MCF 10A (cell line): ENCODE measurements at regions not wholly inside any gene's neighbourhood (a gene's known extent, or its start where the extent isn't known, plus 50 kb on each side); places are given as distances from the start of the nearest gene placed in this dataset.

Source experiments
- BruUV-seq: library from RNA; stranded (reverse); fragments of 400-500 nt; replicated peaks from 2 replicates; lab custom pipeline; 2021; lab: Mats Ljungman, UMichigan
- CTCF ChIA-PET: fragments of 300-600 bp; sonication (Branson Sonifier 250); formaldehyde crosslinking; extraction: SDS; loops from one replicate; lab custom pipeline; 2021; ENCODE audit warnings: antibody characterized with exemption, inconsistent platforms; lab: Yijun Ruan, JAX
- POLR2A ChIA-PET: fragments of 300-600, 350-650 bp; sonication (Branson Sonifier 250); formaldehyde crosslinking; extraction: SDS; loops from one replicate; lab custom pipeline; 2020; ENCODE audit warnings: antibody characterized with exemption, inconsistent platforms; lab: Yijun Ruan, JAX
- DNase-seq: peaks from one replicate; pipeline ENCODE4 v3.0.0-alpha.2; 2018; ENCODE audit not compliant: unreplicated experiment
- H3K27ac Mint-ChIP-seq: one replicate; pipeline ENCODE4 v1.8.0; 2022; ENCODE audit warnings: mild to moderate bottlenecking, low read depth, mixed read lengths; ENCODE audit not compliant: unreplicated experiment
- H3K27me3 Mint-ChIP-seq: one replicate; pipeline ENCODE4 v1.8.0; 2022; ENCODE audit warnings: mixed read lengths; ENCODE audit not compliant: insufficient read depth, unreplicated experiment
- H3K36me3 Mint-ChIP-seq: one replicate; pipeline ENCODE4 v1.8.0; 2022; ENCODE audit warnings: mild to moderate bottlenecking, moderate library complexity, mixed read lengths; ENCODE audit not compliant: insufficient read depth, unreplicated experiment
- H3K4me1 Mint-ChIP-seq: one replicate; pipeline ENCODE4 v1.8.0; 2022; ENCODE audit warnings: mixed read lengths; ENCODE audit not compliant: insufficient read depth, unreplicated experiment
- H3K4me3 Mint-ChIP-seq: one replicate; pipeline ENCODE4 v1.8.0; 2022; ENCODE audit warnings: mild to moderate bottlenecking, moderate library complexity, mixed read lengths; ENCODE audit not compliant: unreplicated experiment
- H3K9me3 Mint-ChIP-seq: one replicate; pipeline ENCODE4 v1.8.0; 2022; ENCODE audit warnings: mixed read lengths; ENCODE audit not compliant: unreplicated experiment
- intact Hi-C: fragments of 100-400 bp; cut with micrococcal nuclease; formaldehyde crosslinking; loops from 2 replicates; pipeline ENCODE4 v1.14.1; 2022
- TF ChIP-seq, protein P1 (sequence below): fragments of 200-600 bp; IDR thresholded peaks from one replicate; pipeline ENCODE4 v1.8.0; 2022; ENCODE audit warnings: antibody characterized with exemption, mild to moderate bottlenecking; ENCODE audit not compliant: unreplicated experiment

GRCh38 chr4:10949039-10949733, 264.6 kb upstream of the CLNK start:
- Mint-ChIP-seq H3K36me3 (peaks cover 6% of the 10 kb centered on the region), H3K9me3 (peaks cover 47% of the 10 kb centered on the region), H3K4me1 (no peaks in the 10 kb centered on the region), H3K27me3 (no peaks in the 10 kb centered on the region), H3K4me3 (no peak overlapping the region), H3K27ac (no peak overlapping the region)
- BruUV-seq: no TSS peak
- intact Hi-C loops: no loop called here
- POLR2A ChIA-PET: no interaction called here
- CTCF ChIA-PET: no interaction called here
- DNase-seq: no peak
- TF ChIP-seq, protein P1, sequence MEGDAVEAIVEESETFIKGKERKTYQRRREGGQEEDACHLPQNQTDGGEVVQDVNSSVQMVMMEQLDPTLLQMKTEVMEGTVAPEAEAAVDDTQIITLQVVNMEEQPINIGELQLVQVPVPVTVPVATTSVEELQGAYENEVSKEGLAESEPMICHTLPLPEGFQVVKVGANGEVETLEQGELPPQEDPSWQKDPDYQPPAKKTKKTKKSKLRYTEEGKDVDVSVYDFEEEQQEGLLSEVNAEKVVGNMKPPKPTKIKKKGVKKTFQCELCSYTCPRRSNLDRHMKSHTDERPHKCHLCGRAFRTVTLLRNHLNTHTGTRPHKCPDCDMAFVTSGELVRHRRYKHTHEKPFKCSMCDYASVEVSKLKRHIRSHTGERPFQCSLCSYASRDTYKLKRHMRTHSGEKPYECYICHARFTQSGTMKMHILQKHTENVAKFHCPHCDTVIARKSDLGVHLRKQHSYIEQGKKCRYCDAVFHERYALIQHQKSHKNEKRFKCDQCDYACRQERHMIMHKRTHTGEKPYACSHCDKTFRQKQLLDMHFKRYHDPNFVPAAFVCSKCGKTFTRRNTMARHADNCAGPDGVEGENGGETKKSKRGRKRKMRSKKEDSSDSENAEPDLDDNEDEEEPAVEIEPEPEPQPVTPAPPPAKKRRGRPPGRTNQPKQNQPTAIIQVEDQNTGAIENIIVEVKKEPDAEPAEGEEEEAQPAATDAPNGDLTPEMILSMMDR: no peak

DNA sequence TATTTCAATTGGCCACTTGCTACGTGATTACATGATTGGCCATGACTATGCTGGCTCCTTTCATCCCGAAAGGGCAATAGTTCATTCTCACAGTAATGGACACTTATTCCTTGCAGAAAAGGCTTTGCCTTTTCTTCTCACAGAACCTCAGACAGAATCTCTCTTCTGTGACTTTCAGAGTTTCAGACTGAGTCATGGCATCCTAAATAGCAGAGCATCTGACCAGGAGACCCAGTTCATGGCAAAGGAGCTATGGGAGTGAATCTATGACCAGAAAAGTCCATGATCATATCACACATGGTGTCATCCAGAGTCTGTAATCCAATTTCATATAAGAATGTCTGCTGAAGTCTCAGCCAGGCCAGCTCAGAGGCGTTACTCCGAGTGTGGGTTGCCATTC, 263.3 kb upstream of the CLNK start:
- Mint-ChIP-seq H3K4me3 (no peak overlapping the region), H3K9me3 (peaks cover 50% of the 10 kb centered on the region), H3K27me3 (no peaks in the 10 kb centered on the region), H3K4me1 (no peaks in the 10 kb centered on the region), H3K36me3 (peaks cover 6% of the 10 kb centered on the region), H3K27ac (no peak overlapping the region)
- TF ChIP-seq, protein P1: no peak
- no TSS peak for BruUV-seq
- intact Hi-C loops: no loop called here
- ChIA-PET CTCF (no interaction called here), POLR2A (no interaction called here)
- DNase-seq: no peak

- ChIA-PET CTCF (no interaction called here), POLR2A (no interaction called here)
- intact Hi-C loops: no loop called here
Observed at GRCh38 chr4:10944321-10944720, 259.8 kb upstream of the CLNK start.

DNA sequence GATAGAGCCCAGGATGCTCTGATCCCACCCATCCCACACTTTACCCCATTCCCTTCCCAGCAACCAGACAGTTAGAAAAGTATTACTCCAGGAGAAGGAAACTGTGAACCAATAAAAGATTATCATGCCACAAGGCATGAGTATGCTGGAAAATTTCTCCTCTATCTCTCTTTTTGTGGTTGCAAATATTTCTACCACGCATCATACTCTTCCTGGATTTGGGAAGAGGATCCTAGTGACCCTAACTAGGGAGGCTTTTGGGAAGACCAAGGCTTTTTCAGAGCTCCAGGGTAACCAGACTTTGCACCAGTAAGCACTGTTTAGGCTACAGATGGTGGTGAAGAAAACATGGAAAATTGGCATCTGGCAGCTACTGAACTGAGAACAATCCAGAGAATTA, 257.6 kb upstream of the CLNK start:
- Mint-ChIP-seq H3K9me3 (peaks cover 40% of the 10 kb centered on the region), H3K27me3 (no peaks in the 10 kb centered on the region), H3K36me3 (no peaks in the 10 kb centered on the region), H3K27ac (no peak overlapping the region), H3K4me1 (no peaks in the 10 kb centered on the region), H3K4me3 (no peak overlapping the region)
- ChIA-PET POLR2A (no interaction called here), CTCF (interaction anchor here (0.7 kb wide), 1 partner anchor 461 kb away, joined by 3 read pairs; no protein-coding TSS in a partner anchor)
- TF ChIP-seq, protein P1: no peak
- intact Hi-C loops: no loop called here
- BruUV-seq: no TSS peak
- DNase-seq: no peak

More at GRCh38 chr4:10944321-10944720, 259.8 kb upstream of the CLNK start:
- Mint-ChIP-seq H3K9me3 (peaks cover 35% of the 10 kb centered on the region), H3K4me1 (no peaks in the 10 kb centered on the region), H3K36me3 (no peaks in the 10 kb centered on the region), H3K27me3 (no peaks in the 10 kb centered on the region), H3K27ac (no peak overlapping the region), H3K4me3 (no peak overlapping the region)
- TF ChIP-seq, protein P1: no peak
- DNase-seq: no peak
- BruUV-seq: no TSS peak
